ENCODE measurements at regions not wholly inside any gene's neighbourhood (a gene's known extent, or its start where the extent isn't known, plus 50 kb on each side); places are given as distances from the start of the nearest gene placed in this dataset.

DNA sequence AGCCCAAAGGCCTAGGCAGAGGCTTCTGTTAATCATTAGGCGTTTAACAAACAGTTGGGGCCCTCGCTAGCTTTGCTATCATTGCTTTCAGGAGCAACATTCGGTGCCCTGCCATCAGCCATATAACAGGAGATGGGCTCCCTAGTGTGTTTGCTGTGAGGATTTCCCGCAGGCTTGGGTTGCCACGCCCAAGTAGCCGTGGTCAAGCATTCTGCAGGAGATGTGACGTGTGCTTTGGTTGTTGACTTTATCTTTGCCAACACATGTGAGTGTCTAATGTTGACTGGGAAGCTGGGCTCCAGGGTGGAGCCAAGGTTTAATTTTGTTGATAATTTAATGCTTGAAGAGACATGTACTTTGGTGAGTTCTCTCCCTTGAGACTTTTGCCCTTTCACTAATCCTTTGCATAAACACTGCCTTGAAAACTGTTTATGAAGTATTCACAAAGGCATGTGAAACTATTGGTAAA lies 184.6 kb upstream of the KIT start (continued):
- peak; percentile 50 for TF ChIP-seq ZNF644 (CRISPR knock-in tag; IDR thresholded peaks at IDR 0.05; ENCODE audit: low read depth)
- no peak for TF ChIP-seq RFXAP (CRISPR knock-in tag; IDR thresholded peaks at IDR 0.05; ENCODE audit: borderline replicate concordance)
- TF ChIP-seq TCF7L2 (IDR thresholded peaks at IDR 0.05; ENCODE audit: low read depth, low read length): no peak
- TF ChIP-seq ZNF567 (CRISPR knock-in tag; IDR thresholded peaks at IDR 0.05; ENCODE audit: borderline replicate concordance): no peak
- no peak for TF ChIP-seq ZFY (CRISPR knock-in tag; IDR thresholded peaks at IDR 0.05)
- TF ChIP-seq, protein P1, sequence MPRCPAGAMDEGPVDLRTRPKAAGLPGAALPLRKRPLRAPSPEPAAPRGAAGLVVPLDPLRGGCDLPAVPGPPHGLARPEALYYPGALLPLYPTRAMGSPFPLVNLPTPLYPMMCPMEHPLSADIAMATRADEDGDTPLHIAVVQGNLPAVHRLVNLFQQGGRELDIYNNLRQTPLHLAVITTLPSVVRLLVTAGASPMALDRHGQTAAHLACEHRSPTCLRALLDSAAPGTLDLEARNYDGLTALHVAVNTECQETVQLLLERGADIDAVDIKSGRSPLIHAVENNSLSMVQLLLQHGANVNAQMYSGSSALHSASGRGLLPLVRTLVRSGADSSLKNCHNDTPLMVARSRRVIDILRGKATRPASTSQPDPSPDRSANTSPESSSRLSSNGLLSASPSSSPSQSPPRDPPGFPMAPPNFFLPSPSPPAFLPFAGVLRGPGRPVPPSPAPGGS (CRISPR knock-in tag; IDR thresholded peaks at IDR 0.05): no peak
- no peak for TF ChIP-seq SSRP1 (CRISPR knock-in tag; IDR thresholded peaks at IDR 0.05)
- TF ChIP-seq, protein P2, sequence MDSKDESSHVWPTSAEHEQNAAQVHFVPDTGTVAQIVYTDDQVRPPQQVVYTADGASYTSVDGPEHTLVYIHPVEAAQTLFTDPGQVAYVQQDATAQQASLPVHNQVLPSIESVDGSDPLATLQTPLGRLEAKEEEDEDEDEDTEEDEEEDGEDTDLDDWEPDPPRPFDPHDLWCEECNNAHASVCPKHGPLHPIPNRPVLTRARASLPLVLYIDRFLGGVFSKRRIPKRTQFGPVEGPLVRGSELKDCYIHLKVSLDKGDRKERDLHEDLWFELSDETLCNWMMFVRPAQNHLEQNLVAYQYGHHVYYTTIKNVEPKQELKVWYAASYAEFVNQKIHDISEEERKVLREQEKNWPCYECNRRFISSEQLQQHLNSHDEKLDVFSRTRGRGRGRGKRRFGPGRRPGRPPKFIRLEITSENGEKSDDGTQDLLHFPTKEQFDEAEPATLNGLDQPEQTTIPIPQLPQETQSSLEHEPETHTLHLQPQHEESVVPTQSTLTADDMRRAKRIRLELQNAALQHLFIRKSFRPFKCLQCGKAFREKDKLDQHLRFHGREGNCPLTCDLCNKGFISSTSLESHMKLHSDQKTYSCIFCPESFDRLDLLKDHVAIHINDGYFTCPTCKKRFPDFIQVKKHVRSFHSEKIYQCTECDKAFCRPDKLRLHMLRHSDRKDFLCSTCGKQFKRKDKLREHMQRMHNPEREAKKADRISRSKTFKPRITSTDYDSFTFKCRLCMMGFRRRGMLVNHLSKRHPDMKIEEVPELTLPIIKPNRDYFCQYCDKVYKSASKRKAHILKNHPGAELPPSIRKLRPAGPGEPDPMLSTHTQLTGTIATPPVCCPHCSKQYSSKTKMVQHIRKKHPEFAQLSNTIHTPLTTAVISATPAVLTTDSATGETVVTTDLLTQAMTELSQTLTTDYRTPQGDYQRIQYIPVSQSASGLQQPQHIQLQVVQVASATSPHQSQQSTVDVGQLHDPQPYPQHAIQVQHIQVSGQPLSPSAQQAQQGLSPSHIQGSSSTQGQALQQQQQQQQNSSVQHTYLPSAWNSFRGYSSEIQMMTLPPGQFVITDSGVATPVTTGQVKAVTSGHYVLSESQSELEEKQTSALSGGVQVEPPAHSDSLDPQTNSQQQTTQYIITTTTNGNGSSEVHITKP (CRISPR knock-in tag; IDR thresholded peaks at IDR 0.05; ENCODE audit: low read depth): no peak
- TF ChIP-seq NAIF1 (CRISPR knock-in tag; IDR thresholded peaks at IDR 0.05; ENCODE audit: borderline replicate concordance): no peak
- TF ChIP-seq ZNF44 (CRISPR knock-in tag; IDR thresholded peaks at IDR 0.05): no peak
- no peak for TF ChIP-seq KLF13 (CRISPR knock-in tag; IDR thresholded peaks at IDR 0.05)
- TF ChIP-seq, protein P3, sequence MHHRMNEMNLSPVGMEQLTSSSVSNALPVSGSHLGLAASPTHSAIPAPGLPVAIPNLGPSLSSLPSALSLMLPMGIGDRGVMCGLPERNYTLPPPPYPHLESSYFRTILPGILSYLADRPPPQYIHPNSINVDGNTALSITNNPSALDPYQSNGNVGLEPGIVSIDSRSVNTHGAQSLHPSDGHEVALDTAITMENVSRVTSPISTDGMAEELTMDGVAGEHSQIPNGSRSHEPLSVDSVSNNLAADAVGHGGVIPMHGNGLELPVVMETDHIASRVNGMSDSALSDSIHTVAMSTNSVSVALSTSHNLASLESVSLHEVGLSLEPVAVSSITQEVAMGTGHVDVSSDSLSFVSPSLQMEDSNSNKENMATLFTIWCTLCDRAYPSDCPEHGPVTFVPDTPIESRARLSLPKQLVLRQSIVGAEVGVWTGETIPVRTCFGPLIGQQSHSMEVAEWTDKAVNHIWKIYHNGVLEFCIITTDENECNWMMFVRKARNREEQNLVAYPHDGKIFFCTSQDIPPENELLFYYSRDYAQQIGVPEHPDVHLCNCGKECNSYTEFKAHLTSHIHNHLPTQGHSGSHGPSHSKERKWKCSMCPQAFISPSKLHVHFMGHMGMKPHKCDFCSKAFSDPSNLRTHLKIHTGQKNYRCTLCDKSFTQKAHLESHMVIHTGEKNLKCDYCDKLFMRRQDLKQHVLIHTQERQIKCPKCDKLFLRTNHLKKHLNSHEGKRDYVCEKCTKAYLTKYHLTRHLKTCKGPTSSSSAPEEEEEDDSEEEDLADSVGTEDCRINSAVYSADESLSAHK (CRISPR knock-in tag; IDR thresholded peaks at IDR 0.05; ENCODE audit: borderline replicate concordance): no peak
- TF ChIP-seq ZBTB7B (CRISPR knock-in tag; IDR thresholded peaks at IDR 0.05): no peak
- no peak for TF ChIP-seq PRPF4 (IDR thresholded peaks at IDR 0.05; ENCODE audit: low read depth, low read length, poor library complexity, severe bottlenecking)
- TF ChIP-seq ZMAT3 (CRISPR knock-in tag; conservative IDR thresholded peaks at IDR 0.05): no peak
- TF ChIP-seq, protein P4, sequence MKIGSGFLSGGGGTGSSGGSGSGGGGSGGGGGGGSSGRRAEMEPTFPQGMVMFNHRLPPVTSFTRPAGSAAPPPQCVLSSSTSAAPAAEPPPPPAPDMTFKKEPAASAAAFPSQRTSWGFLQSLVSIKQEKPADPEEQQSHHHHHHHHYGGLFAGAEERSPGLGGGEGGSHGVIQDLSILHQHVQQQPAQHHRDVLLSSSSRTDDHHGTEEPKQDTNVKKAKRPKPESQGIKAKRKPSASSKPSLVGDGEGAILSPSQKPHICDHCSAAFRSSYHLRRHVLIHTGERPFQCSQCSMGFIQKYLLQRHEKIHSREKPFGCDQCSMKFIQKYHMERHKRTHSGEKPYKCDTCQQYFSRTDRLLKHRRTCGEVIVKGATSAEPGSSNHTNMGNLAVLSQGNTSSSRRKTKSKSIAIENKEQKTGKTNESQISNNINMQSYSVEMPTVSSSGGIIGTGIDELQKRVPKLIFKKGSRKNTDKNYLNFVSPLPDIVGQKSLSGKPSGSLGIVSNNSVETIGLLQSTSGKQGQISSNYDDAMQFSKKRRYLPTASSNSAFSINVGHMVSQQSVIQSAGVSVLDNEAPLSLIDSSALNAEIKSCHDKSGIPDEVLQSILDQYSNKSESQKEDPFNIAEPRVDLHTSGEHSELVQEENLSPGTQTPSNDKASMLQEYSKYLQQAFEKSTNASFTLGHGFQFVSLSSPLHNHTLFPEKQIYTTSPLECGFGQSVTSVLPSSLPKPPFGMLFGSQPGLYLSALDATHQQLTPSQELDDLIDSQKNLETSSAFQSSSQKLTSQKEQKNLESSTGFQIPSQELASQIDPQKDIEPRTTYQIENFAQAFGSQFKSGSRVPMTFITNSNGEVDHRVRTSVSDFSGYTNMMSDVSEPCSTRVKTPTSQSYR (CRISPR knock-in tag; IDR thresholded peaks at IDR 0.05; ENCODE audit: borderline replicate concordance): no peak
- no peak for TF ChIP-seq ZNF781 (CRISPR knock-in tag; IDR thresholded peaks at IDR 0.05; ENCODE audit: borderline replicate concordance, not compliant biosample characterization)
- TF ChIP-seq ZNF660 (CRISPR knock-in tag; IDR thresholded peaks at IDR 0.05; ENCODE audit: borderline replicate concordance, low read depth): no peak
- TF ChIP-seq MEF2D (CRISPR knock-in tag; IDR thresholded peaks at IDR 0.05): no peak
- TF ChIP-seq ZNF564 (CRISPR knock-in tag; IDR thresholded peaks at IDR 0.05): no peak
- TF ChIP-seq ZNF510 (CRISPR knock-in tag; IDR thresholded peaks at IDR 0.05; ENCODE audit: low read depth): no peak
- no peak for TF ChIP-seq SAFB2 (CRISPR knock-in tag; IDR thresholded peaks at IDR 0.05; ENCODE audit: borderline replicate concordance, low read depth)
